M059J (cell line): ENCODE measurements at regions not wholly inside any gene's neighbourhood (a gene's known extent, or its start where the extent isn't known, plus 50 kb on each side); places are given as distances from the start of the nearest gene placed in this dataset.
A peak's percentile ranks its signal among the peaks of the same experiment; 100 is the strongest.

Experiments used
- DNase-seq: peaks from one replicate; pipeline ENCODE4 v3.0.0-alpha.2; 2012; ENCODE audit warnings: low read depth

DNA sequence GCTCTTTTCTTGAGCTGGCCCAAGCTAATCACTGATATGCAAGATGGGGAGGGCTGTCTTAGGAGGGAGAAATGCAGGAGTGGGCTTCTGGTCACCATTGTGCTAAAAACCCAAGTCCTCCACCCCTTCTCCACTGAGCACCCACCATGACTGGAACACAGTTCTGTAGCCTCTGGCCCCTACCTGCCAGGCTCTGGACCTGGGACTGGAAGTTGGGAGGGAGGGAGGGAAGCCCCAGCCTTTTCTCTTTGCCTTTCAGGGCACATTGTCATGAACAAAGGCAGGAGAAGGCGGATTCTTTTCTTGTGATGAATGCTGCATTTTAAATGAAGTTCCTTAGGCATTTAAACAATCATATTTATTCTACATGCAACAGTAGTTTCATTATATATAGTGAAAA is 559.1 kb upstream of the TRPC7 start:
- DNase-seq = no peak

- DNase-seq = no peak
These were observed 545.3 kb upstream of the TRPC7 start for GRCh38 chr5:136910625-136911024.

GRCh38 chr5:136909906-136910305 is 544.6 kb upstream of the TRPC7 start:
- no peak for DNase-seq

DNA sequence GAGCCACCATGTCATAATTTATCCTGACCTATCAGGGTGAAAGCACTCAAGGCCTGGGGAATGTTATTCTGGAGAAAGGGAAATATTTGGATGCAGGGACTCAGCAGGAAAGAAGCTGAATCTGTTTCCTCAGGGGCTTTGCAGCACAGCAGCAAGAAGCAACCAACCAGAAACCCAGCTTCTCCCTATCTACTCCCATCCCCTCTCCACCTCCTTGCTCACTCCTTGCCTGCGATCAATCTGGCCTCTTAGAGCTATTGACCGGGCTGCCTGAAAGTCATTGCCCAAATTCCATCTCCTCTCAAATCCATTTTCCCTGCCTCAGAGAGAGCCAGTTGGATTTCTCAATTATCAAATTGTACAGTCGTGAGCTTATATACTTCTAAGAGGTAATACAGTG is 542.0 kb upstream of the TRPC7 start:
- DNase-seq = no peak

- peak; percentile 80 for DNase-seq
These were observed 541.2 kb upstream of the TRPC7 start for GRCh38 chr5:136906545-136906944.

DNA sequence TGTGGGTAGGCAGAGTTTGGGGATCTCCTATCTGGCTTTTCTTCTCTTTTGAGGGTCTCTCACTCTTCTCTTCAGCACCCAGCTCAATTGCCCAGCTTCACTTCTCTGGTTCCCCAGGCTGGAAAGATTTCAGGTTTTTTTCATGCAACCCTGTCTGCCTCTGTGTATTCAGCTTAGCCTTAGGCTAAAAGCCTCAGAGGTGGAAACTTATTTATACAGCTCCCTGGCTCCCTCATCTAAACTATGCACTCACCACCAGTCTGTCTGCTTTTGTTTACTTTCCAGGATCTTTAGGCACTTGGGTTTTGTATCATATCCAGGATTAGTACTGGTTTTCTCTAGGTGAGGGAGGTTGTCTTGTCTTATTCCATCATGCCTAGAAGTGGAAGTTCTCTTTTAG is 540.2 kb upstream of the TRPC7 start:
- peak; percentile 81 for DNase-seq

DNA sequence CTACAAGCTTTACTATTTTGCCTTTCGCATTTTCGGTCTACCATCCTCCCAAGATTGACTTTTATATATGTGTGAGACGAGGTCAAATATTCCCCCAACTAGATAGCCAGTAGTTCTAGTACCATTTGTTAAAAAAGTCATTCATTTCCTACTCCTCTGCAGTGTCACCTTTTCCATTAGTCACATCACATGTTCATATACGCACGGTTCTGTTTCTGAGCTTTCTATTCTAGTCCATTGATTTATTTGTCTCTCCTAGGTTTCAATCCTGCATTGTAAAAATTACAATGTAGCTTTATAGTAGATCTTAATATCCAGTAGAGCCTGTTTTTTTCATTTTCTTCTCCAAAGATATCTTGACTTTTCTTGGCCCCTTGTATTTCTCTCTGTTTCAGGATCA is 528.7 kb upstream of the TRPC7 start:
- peak; percentile 38 for DNase-seq

GRCh38 chr5:136892000-136892399 is 526.7 kb upstream of the TRPC7 start:
- DNase-seq = no peak

DNA sequence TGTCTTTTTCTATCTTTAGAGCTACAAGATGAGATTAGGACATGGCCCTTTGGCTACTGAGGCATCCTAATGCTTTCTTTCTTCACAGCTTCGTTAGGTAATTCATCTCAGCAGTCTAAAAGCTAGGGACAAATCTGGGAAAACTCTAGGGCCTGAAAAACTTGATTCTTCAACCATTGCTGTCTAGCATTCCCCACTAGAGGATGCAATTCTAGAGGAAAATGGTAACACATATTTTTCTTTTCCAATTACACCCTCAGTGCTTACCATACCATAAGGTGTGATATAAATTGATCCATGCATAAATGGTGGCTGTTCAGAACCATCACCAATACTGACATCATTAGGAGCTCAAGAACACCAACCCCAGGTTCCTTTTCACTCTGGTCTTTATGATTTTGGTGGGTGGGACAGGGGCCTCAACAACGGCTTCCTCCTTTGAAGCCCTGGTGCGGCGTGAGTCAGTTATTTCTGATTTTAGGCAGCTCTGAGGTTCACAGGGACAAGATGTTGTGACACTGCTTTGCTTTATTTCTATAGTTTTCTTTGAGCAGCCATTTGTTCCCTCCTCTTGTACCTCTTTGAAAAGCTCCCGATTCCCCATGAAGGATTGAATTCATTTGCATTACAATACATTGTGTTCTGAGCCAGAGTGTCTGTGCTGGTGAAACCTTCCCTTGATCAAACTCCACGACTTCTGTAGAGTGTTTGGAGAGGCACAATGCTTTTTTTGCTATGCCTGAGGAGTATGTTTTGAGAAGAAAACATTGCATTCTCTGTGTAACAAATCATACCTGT is 526.0 kb upstream of the TRPC7 start:
- no peak for DNase-seq

GRCh38 chr5:136890431-136891148 is 525.2 kb upstream of the TRPC7 start:
- DNase-seq = no peak

GRCh38 chr5:136886608-136887007 is 521.3 kb upstream of the TRPC7 start:
- peak; percentile 46 for DNase-seq

DNA sequence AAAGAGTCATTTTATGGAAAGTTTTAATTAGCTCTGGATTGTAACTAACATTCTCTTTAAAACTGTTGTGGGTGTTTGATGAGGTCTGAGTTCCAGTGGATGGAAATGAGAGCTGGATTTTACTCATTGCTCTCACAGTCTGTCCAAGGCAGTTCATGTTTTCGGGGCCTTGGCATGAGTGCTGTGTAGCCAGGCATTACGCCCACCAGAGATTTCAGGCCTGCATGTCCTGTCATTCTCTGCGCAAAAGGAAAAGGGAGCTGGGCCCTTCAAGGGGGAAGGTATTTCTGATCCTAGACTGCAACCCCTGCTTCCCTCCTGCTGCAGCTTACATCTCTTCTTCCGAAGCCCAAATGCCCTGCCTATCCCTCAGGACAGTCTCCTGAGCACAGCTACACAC is 499.6 kb upstream of the TRPC7 start:
- no peak for DNase-seq

GRCh38 chr5:136856648-136857047 is 491.3 kb upstream of the TRPC7 start:
- DNase-seq = no peak

DNA sequence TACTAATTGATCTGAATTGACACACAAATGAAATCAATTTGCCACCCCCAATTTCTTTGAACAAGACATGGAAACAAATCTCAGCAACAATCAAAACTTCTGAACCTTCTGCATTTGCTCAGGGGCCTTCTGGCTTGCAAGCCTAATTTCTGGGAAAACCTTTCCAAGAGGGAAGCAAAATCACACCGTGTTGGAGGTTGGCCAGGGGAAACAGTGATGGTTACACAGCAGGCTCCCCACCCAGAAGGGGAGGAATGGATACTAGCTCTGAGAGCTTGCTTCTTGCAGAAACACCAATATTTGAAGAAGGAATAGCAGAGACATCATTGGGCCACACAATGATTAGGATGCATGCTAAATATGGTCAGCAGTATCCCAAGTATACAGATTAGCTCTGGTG is 488.6 kb upstream of the TRPC7 start:
- DNase-seq = no peak

- no peak for DNase-seq
These were observed 475.3 kb upstream of the TRPC7 start for GRCh38 chr5:136840601-136841000.

DNA sequence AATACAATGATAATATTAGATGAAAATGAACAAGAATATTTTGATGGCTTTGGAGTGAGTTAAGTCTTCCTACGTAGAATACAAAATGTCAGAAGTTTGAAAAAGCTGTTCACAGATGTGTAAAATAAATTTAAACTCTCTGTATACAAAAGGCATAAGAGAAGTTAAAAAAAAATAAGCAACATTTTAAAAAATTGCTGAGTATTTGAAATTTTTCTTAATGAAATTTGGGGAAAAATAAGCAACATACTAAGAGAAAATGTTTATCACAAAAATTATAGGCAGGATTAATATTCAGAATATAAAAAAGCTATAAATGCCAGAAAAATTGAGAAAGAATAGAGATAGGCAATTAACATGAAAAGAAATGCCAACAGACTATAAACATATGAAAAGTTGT is 470.7 kb upstream of the TRPC7 start:
- DNase-seq = no peak

- no peak for DNase-seq
These were observed 455.5 kb upstream of the TRPC7 start for GRCh38 chr5:136820848-136821247.

- DNase-seq = no peak
These were observed 454.4 kb upstream of the TRPC7 start for GRCh38 chr5:136819526-136820302.

DNA sequence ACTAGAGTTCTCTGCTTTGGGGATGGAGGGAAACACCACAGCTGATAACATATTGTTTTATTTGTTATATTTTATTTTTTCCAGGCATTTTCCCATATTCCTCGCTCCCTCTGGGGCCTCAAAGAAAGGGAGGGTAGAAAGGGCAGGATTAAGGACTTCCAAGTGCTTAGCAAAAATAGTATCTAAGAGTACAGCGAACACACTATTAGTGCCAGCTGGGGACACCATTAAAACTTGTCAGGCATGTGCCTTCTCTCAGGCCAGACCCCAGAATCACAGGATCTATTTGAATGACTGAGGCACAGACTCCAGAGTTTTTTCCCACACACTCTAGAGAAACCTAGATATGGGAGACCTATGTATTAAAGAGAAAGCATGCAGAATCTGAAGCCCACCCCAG is 451.0 kb upstream of the TRPC7 start:
- DNase-seq = no peak

- DNase-seq = peak; percentile 86
These were observed 449.5 kb upstream of the TRPC7 start for GRCh38 chr5:136814619-136815378.

DNA sequence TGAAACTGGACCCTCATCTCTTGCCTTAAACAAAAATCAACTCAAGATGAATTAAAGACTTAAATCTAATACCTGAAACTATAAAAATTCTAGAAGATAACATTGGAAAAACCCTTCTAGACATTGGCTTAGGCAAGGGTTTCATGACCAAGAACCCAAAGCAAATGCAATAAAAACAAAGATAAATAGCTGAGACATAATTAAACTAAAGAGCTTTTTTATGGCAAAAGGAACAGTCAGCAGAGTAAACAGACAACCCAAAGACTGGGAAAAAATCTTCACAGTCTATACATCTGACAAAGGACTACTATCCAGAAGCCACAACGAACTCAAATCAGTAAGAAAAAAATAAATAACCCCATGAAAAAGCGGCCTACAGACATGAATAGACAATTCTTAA is 446.9 kb upstream of the TRPC7 start:
- peak; percentile 14 for DNase-seq

- peak; percentile 91 for DNase-seq
These were observed 446.2 kb upstream of the TRPC7 start for GRCh38 chr5:136811551-136811950.
